Stimulated activated CD4-positive, alpha-beta T cell treated with anti-CD3 and anti-CD28 coated beads, Interleukin-1b, Interleukin-23, amount 100 ng/mL, for 1 hour (primary cell): ENCODE measurements at regions not wholly inside any gene's neighbourhood (a gene's known extent, or its start where the extent isn't known, plus 50 kb on each side); places are given as distances from the start of the nearest gene placed in this dataset.
"Not testable (repeated sequence)": the region's sequence is repeated elsewhere in the genome, so short reads cannot be mapped to it uniquely, and the experiment has no call there.

Experiments
- DNase-seq, 2 donors: peaks; one replicate each; pipeline ENCODE4 v3.0.0-alpha.2; 2020; ENCODE audit warnings: low read depth in 2 of 2

GRCh38 chr5:1960595-1961303 is 78.0 kb upstream of the IRX4 start:
- DNase-seq: no peak

- DNase-seq: no peak
These were observed 77.2 kb upstream of the IRX4 start for GRCh38 chr5:1959725-1960581.

- DNase-seq: no peak
These were observed 76.5 kb upstream of the IRX4 start for GRCh38 chr5:1959231-1959630.

GRCh38 chr5:1958211-1959010 is 75.7 kb upstream of the IRX4 start:
- DNase-seq: no peak

- DNase-seq: no peak
These were observed 72.9 kb upstream of the IRX4 start for GRCh38 chr5:1955586-1955985.

GRCh38 chr5:1953710-1954109 is 71.0 kb upstream of the IRX4 start:
- DNase-seq: not testable (repeated sequence)

GRCh38 chr5:1952444-1953099 is 69.8 kb upstream of the IRX4 start:
- no peak for DNase-seq

GRCh38 chr5:1952021-1952420 is 69.3 kb upstream of the IRX4 start:
- DNase-seq: no peak

GRCh38 chr5:1951165-1951816 is 68.6 kb upstream of the IRX4 start:
- DNase-seq: no peak

- no peak for DNase-seq
These were observed 68.0 kb upstream of the IRX4 start for GRCh38 chr5:1950708-1951103.

GRCh38 chr5:1950096-1950707 is 67.5 kb upstream of the IRX4 start:
- DNase-seq: no peak

- no peak for DNase-seq
These were observed 66.5 kb upstream of the IRX4 start for GRCh38 chr5:1949253-1949652.

GRCh38 chr5:1948663-1949191 is 66.0 kb upstream of the IRX4 start:
- DNase-seq: no peak

- no peak for DNase-seq
These were observed 65.4 kb upstream of the IRX4 start for GRCh38 chr5:1948111-1948510.

- DNase-seq: no peak
These were observed 64.1 kb upstream of the IRX4 start for GRCh38 chr5:1946776-1947175.

GRCh38 chr5:1946122-1946677 is 63.5 kb upstream of the IRX4 start:
- no peak for DNase-seq

GRCh38 chr5:1945606-1946005 is 62.9 kb upstream of the IRX4 start:
- DNase-seq: no peak

- no peak for DNase-seq
These were observed 61.7 kb upstream of the IRX4 start for GRCh38 chr5:1944408-1944807.

GRCh38 chr5:1943481-1943880 is 60.8 kb upstream of the IRX4 start:
- DNase-seq: no peak

GRCh38 chr5:1942630-1943029 is 59.9 kb upstream of the IRX4 start:
- no peak for DNase-seq
